Sigmoid colon (tissue), 6 donors: ENCODE measurements at regions not wholly inside any gene's neighbourhood (a gene's known extent, or its start where the extent isn't known, plus 50 kb on each side); places are given as distances from the start of the nearest gene placed in this dataset.

Experiments
- DNase-seq: peaks from one replicate; pipeline ENCODE4 v3.0.0-alpha.2; 2019
- H3K27ac ChIP-seq, 4 donors: fragments of 200-600 bp; sonication (generic); one replicate each; pipeline ENCODE4 v1.5.1; 2016 to 2019; ENCODE audit warnings: mild to moderate bottlenecking in 1 of 4
- H3K27me3 ChIP-seq, 3 donors: fragments of 200-600 bp; sonication (generic); one replicate each; pipeline ENCODE4 v1.5.1; 2019; ENCODE audit warnings: mild to moderate bottlenecking in 1 of 3
- H3K36me3 ChIP-seq, 4 donors: fragments of 200-600 bp; sonication (generic); one replicate each; pipeline ENCODE4 v1.5.1; 2016 to 2019
- H3K4me1 ChIP-seq, 4 donors: fragments of 200-600 bp; sonication (generic); one replicate each; pipeline ENCODE4 v1.5.1; 2017 to 2019
- H3K4me3 ChIP-seq, 4 donors: fragments of 200-600 bp; sonication (generic); one replicate each; pipeline ENCODE4 v1.5.1; 2017 to 2019; ENCODE audit warnings: mild to moderate bottlenecking in 2 of 4, moderate library complexity in 1 of 4
- H3K9me3 ChIP-seq, 4 donors: fragments of 200-600 bp in 3 of 4; sonication (generic) in 3 of 4; one replicate each; pipeline versions ENCODE4 v1.5.1 to v1.6.1; 2013 to 2019
- EP300 ChIP-seq, 4 donors: sonication (generic); formaldehyde crosslinking; IDR thresholded peaks; one replicate each; pipeline ENCODE4 v1.6.1; 2017; ENCODE audit warnings: antibody characterized with exemption in 4 of 4
- POLR2A ChIP-seq, 2 donors: fragments of 450-650 bp; IDR thresholded peaks; one replicate each; pipeline ENCODE4 v1.6.1; 2016; ENCODE audit warnings: antibody characterized with exemption in 2 of 2, mild to moderate bottlenecking in 2 of 2, moderate library complexity in 2 of 2
- POLR2AphosphoS5 ChIP-seq, 4 donors: sonication (generic); formaldehyde crosslinking; IDR thresholded peaks; one replicate each; pipeline ENCODE4 v1.6.1; 2017; ENCODE audit warnings: antibody characterized with exemption in 4 of 4
- WGBS, 2 donors: extraction: QIAGEN DNeasy Blood & Tissue Kit; methylation state at CpG; one replicate each; pipeline ENCODE4 v1.1.7; 2013; 5-methylcytosine and 5-hydroxymethylcytosine counted together
- intact Hi-C: fragments of 100-400 bp; cut with DNase I; formaldehyde crosslinking; loops from one replicate; pipeline ENCODE4 v1.15.1; 2023
- TF ChIP-seq, protein P1 (sequence below), 4 experiments: fragments of 450-650 bp in 3 of 4; fragments of 200-600 bp in 1 of 4; IDR thresholded peaks; one replicate each; pipeline ENCODE4 v1.5.1; 2016 to 2019; ENCODE audit warnings: antibody characterized with exemption in 4 of 4, mild to moderate bottlenecking in 3 of 4, moderate library complexity in 2 of 4
- donor health status: healthy with polysubstance abuse.
- donor health status: healthy.

DNA sequence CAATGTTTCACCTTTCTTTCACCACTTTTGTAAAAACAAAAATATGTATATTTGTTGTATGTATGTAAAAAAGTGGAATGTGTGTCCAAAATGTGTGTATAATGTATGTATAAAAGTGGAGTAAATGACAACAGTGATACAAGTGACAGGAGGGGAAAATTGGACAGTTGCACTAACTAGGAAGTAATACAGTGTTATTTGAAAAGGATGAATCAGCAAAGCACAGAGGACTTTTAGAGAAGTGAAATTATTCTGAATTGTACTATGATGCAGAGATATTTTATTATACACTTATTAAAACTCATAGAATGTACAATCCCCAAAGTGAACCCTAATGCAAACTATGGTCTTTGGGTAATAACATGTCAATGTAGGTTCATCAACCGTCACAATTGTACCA, 331.3 kb upstream of the CNTNAP5 start:
- WGBS, 2 donors: 47 to 63% methylated on average over 1 of the region's 1 CpG
- TF ChIP-seq EP300 (IDR thresholded peaks at IDR 0.05): no peak
- TF ChIP-seq POLR2AphosphoS5 (IDR thresholded peaks at IDR 0.05): no peak
- no peak for TF ChIP-seq POLR2A (IDR thresholded peaks at IDR 0.05)
- TF ChIP-seq, protein P1, sequence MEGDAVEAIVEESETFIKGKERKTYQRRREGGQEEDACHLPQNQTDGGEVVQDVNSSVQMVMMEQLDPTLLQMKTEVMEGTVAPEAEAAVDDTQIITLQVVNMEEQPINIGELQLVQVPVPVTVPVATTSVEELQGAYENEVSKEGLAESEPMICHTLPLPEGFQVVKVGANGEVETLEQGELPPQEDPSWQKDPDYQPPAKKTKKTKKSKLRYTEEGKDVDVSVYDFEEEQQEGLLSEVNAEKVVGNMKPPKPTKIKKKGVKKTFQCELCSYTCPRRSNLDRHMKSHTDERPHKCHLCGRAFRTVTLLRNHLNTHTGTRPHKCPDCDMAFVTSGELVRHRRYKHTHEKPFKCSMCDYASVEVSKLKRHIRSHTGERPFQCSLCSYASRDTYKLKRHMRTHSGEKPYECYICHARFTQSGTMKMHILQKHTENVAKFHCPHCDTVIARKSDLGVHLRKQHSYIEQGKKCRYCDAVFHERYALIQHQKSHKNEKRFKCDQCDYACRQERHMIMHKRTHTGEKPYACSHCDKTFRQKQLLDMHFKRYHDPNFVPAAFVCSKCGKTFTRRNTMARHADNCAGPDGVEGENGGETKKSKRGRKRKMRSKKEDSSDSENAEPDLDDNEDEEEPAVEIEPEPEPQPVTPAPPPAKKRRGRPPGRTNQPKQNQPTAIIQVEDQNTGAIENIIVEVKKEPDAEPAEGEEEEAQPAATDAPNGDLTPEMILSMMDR (IDR thresholded peaks at IDR 0.05): no peak
- intact Hi-C loops: no loop called here
- H3K9me3 ChIP-seq: no peaks in the 10 kb centered on the region
- no peaks in the 10 kb centered on the region for H3K36me3 ChIP-seq
- H3K4me1 ChIP-seq: no peaks in the 10 kb centered on the region
- no peak for DNase-seq
- H3K27ac ChIP-seq: no peak overlapping the region
- no peaks in the 10 kb centered on the region for H3K27me3 ChIP-seq
- no peak overlapping the region for H3K4me3 ChIP-seq

DNA sequence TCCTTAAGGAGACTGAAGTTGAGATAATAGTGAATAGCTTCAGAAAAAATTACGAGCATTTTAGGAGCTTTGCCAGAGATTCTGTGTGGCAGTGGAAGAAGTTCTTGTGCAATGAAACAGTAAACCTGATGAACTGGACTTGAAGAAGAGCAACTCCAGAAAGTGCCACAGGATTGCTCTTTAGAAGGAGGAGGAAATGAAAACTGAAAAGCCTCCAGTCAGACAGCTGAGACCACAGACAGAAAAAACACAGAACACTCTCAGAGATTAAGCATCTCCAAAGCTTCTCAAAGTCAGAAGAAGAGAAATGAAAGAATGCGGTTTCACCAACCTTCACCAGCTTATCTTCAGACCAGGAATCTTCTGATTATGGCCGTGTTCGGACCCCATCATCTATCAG, 329.7 kb upstream of the CNTNAP5 start:
- Histone ChIP-seq H3K4me3 (no peak overlapping the region), H3K27ac (no peak overlapping the region), H3K36me3 (no peaks in the 10 kb centered on the region), H3K4me1 (no peaks in the 10 kb centered on the region), H3K9me3 (no peaks in the 10 kb centered on the region), H3K27me3 (no peaks in the 10 kb centered on the region)
- 84 to 87% methylated on average over 4 of the region's 4 CpGs for WGBS, 2 donors
- TF ChIP-seq POLR2A (IDR thresholded peaks at IDR 0.05): no peak
- intact Hi-C loops: no loop called here
- DNase-seq: no peak

DNA sequence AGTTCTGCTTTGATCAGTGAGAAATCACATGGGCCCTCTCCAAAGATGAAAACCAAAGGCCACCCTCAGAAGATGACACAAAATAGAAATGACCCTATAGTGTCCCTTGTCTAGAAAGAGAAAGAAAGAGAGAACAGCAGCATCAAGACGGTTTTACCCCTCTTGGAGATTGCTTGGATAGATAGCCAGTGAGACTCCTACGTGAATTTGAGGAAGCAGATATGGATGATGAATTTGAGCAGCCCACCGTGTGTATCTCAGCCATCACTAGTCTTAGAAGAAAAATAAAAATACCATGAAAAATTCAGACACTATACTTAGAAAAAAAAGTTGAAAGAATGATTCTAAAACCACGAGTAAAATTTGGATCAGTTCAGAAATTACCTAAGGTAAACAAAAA, 329.1 kb upstream of the CNTNAP5 start:
- H3K4me3 ChIP-seq: no peak overlapping the region
- H3K9me3 ChIP-seq: no peaks in the 10 kb centered on the region
- H3K4me1 ChIP-seq: no peaks in the 10 kb centered on the region
- DNase-seq: no peak
- no peaks in the 10 kb centered on the region for H3K36me3 ChIP-seq
- 64 to 68% methylated on average over 4 of the region's 4 CpGs for WGBS, 2 donors
- TF ChIP-seq, protein P1 (IDR thresholded peaks at IDR 0.05): no peak
- TF ChIP-seq POLR2A (IDR thresholded peaks at IDR 0.05): no peak
- TF ChIP-seq POLR2AphosphoS5 (IDR thresholded peaks at IDR 0.05): no peak
- no peak for TF ChIP-seq EP300 (IDR thresholded peaks at IDR 0.05)
- H3K27ac ChIP-seq: no peak overlapping the region
- no peaks in the 10 kb centered on the region for H3K27me3 ChIP-seq
- intact Hi-C loops: no loop called here

DNA sequence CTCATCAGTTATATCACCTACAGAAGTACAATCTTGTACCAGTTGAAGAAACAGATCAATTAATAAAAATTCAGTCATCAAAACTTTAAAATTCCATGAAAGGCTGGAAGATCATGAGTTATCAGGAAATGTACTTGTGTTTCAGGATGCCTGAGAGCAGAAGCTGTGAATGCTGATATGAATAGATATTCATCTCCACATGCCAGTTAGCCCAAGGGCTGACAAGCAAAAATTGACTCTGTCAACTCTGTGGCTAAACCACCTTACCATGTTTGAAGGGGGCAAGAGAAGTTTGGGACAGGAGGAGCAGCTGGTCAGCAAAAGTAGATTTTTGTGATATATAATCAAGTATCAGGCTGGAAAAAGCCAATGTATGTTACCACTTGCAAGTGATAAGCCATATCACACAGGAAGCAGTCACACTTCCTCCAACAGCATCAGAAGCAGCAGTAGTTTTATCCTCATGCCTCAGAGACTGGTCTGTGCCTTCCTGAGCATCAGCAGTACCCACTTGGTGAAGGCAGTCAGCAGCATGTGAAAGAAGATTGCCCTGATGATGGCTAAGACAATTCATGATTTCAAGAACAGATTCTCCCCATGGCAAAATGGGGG, 328.2 kb upstream of the CNTNAP5 start:
- DNase-seq: no peak
- Histone ChIP-seq H3K27me3 (no peaks in the 10 kb centered on the region), H3K27ac (no peak overlapping the region)

DNA sequence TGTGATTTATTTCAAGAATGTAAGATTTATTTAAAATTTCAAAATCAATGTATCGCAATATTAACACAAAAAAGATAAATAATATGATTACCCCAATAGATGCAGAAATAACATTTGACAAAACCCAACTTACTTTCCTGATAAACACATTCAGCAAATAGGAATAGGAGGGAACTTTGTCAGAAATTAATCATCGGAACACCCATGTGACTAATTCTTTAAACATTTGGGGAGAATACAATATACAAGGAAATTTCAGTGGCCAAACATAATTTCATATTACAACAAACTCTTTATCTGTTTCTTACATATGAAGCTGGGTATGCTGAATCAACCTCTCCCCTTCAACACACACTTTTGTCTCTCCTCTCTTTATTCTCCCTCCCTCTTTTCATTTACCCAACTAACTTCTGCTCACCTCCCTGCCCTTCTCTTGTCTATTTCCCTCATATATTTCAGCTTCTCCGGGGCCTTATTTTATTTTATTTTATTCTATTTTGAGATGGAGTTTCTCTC, 309.6 kb upstream of the CNTNAP5 start:
- H3K36me3 ChIP-seq: no peaks in the 10 kb centered on the region

More for the DNA sequence above, 328.2 kb upstream of the CNTNAP5 start:
- Histone ChIP-seq H3K4me3 (no peak overlapping the region), H3K36me3 (no peaks in the 10 kb centered on the region), H3K9me3 (no peaks in the 10 kb centered on the region), H3K4me1 (no peaks in the 10 kb centered on the region)
- TF ChIP-seq POLR2AphosphoS5 (IDR thresholded peaks at IDR 0.05): no peak
- TF ChIP-seq EP300 (IDR thresholded peaks at IDR 0.05): no peak
- TF ChIP-seq, protein P1 (IDR thresholded peaks at IDR 0.05): no peak
- no peak for TF ChIP-seq POLR2A (IDR thresholded peaks at IDR 0.05)
- intact Hi-C loops: no loop called here

More for the DNA sequence above, 309.6 kb upstream of the CNTNAP5 start:
- no peak for TF ChIP-seq POLR2AphosphoS5 (IDR thresholded peaks at IDR 0.05)
- no peak for TF ChIP-seq POLR2A (IDR thresholded peaks at IDR 0.05)
- no peak for TF ChIP-seq EP300 (IDR thresholded peaks at IDR 0.05)
- peaks cover 0 to 3% (median 0%) of the 10 kb centered on the region in 4 donors for H3K9me3 ChIP-seq
- H3K4me1 ChIP-seq: peaks cover 0 to 4% (median 0%) of the 10 kb centered on the region in 4 donors
- intact Hi-C loops: no loop called here
- DNase-seq: no peak
- H3K27ac ChIP-seq: no peak overlapping the region
- WGBS, 2 donors: 93% methylated on average over 3 of the region's 3 CpGs
- no peaks in the 10 kb centered on the region for H3K27me3 ChIP-seq
- H3K4me3 ChIP-seq: no peak overlapping the region
